HS-5 (cell line): ENCODE measurements at regions not wholly inside any gene's neighbourhood (a gene's known extent, or its start where the extent isn't known, plus 50 kb on each side); places are given as distances from the start of the nearest gene placed in this dataset.
"Not testable (repeated sequence)": the region's sequence is repeated elsewhere in the genome, so short reads cannot be mapped to it uniquely, and the experiment has no call there.

Experiments used
- DNase-seq: peaks from one replicate; pipeline ENCODE4 v3.0.0-alpha.2; 2012; ENCODE audit warnings: low read depth

GRCh38 chr14:84312551-84312950, 1217.4 kb upstream of the FLRT2 start:
- no peak for DNase-seq

GRCh38 chr14:84323450-84323849, 1206.5 kb upstream of the FLRT2 start:
- DNase-seq = no peak

- no peak for DNase-seq
Measured at GRCh38 chr14:84323978-84324377, 1206.0 kb upstream of the FLRT2 start.

GRCh38 chr14:84336433-84336832, 1193.5 kb upstream of the FLRT2 start:
- DNase-seq = no peak

- no peak for DNase-seq
Measured at GRCh38 chr14:84340938-84341337, 1189.0 kb upstream of the FLRT2 start.

- DNase-seq = not testable (repeated sequence)
Measured at GRCh38 chr14:84341867-84342266, 1188.1 kb upstream of the FLRT2 start.

GRCh38 chr14:84343656-84344055, 1186.3 kb upstream of the FLRT2 start:
- no peak for DNase-seq

GRCh38 chr14:84351646-84352045, 1178.3 kb upstream of the FLRT2 start:
- DNase-seq = no peak

GRCh38 chr14:84361476-84361875, 1168.5 kb upstream of the FLRT2 start:
- no peak for DNase-seq

- peak; percentile 15 for DNase-seq
Measured at GRCh38 chr14:84375235-84375634, 1154.7 kb upstream of the FLRT2 start.

GRCh38 chr14:84390010-84390409, 1139.9 kb upstream of the FLRT2 start:
- no peak for DNase-seq

- no peak for DNase-seq
Measured at GRCh38 chr14:84397631-84398030, 1132.3 kb upstream of the FLRT2 start.

GRCh38 chr14:84399296-84399910, 1130.5 kb upstream of the FLRT2 start:
- DNase-seq = no peak

GRCh38 chr14:84401631-84402030, 1128.3 kb upstream of the FLRT2 start:
- DNase-seq = no peak

- no peak for DNase-seq
Measured at GRCh38 chr14:84403585-84403984, 1126.4 kb upstream of the FLRT2 start.

- DNase-seq = no peak
Measured at GRCh38 chr14:84404246-84404645, 1125.7 kb upstream of the FLRT2 start.

GRCh38 chr14:84409435-84409834, 1120.5 kb upstream of the FLRT2 start:
- DNase-seq = peak; percentile 63

GRCh38 chr14:84410344-84410743, 1119.6 kb upstream of the FLRT2 start:
- DNase-seq = no peak

GRCh38 chr14:84420221-84420620, 1109.7 kb upstream of the FLRT2 start:
- no peak for DNase-seq

GRCh38 chr14:84421621-84422020, 1108.3 kb upstream of the FLRT2 start:
- no peak for DNase-seq

GRCh38 chr14:84425968-84426367, 1104.0 kb upstream of the FLRT2 start:
- DNase-seq = no peak

- DNase-seq = no peak
Measured at GRCh38 chr14:84432676-84433075, 1097.3 kb upstream of the FLRT2 start.

- DNase-seq = no peak
Measured at GRCh38 chr14:84433961-84434360, 1096.0 kb upstream of the FLRT2 start.

GRCh38 chr14:84435820-84436324, 1094.1 kb upstream of the FLRT2 start:
- no peak for DNase-seq
